ENCODE measurements at regions not wholly inside any gene's neighbourhood (a gene's known extent, or its start where the extent isn't known, plus 50 kb on each side); places are given as distances from the start of the nearest gene placed in this dataset.

DNA sequence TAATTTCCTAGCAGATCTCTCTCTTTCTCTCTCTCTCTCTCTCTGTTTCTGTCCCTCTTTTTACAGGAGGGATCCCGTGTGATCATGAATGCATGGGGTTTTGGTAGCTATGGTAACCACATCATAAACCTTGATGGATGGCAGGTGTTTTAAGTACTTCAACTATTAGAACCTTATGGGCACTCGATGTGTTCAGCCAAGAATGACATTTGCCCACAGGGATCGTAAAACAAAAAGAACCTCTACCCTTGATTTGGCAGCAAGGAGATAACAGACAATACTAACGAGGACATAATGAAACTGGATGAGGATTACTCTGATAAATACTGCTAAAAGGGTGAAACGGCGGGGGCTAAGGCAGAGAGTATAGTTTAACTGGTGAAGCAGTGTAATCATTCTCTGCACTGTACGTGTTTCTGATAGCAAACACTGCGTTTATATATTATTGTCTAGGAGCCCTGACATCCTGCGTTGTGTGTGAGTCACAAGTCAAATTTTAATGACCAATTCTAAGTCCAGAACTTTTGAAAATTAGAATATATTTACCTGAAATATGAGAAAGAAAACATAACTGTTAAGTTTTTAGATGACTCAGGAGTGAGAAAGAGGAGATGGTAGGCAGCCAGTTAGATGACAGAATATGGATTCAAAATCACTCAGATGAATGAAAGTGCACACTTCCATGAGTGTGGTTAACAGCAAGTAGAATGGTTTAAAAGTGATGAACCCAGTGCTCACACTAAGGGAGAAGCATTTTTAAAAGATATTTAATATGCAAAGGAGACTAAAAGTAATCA lies 80.3 kb downstream of the OTOL1 start:
- H3K36me3 Mint-ChIP-seq (ENCODE audit: insufficient read depth in 2 of 2): no peaks in the 10 kb centered on the region
- no peaks in the 10 kb centered on the region for H3K27me3 Mint-ChIP-seq (ENCODE audit: low read depth)
- no peak overlapping the region for H3K27ac Mint-ChIP-seq
- H3K9me3 Mint-ChIP-seq: no peaks in the 10 kb centered on the region
- ATAC-seq (replicated peaks in 1 of 2) (no peak), DNase-seq (no peak)
- H3K4me1 Mint-ChIP-seq (ENCODE audit: low read depth): no peaks in the 10 kb centered on the region
- no peak overlapping the region for H3K4me3 Mint-ChIP-seq

DNA sequence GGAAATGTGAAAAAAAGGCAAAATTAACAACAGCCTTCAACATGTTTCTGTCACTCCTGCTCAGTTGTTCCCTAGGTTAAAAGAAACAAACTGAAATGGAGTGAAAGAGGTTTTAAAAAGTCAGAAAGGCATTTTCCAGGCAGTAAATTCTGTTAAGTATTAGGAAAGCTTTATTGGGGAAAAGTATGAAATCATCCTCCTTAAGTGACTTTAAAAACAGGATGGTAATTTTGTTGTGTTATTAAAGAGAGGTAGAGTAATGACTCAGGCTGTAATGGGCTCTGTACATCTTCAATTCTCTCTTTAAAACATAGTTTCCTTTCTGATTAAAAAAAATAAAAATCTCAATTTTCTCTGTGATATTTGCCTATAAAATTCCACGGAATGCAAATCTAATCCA lies 81.1 kb downstream of the OTOL1 start:
- no peak overlapping the region for H3K27ac Mint-ChIP-seq
- H3K4me1 Mint-ChIP-seq (ENCODE audit: low read depth): no peaks in the 10 kb centered on the region
- DNase-seq (no peak), ATAC-seq (replicated peaks in 1 of 2) (no peak)
- H3K4me3 Mint-ChIP-seq: no peak overlapping the region
- H3K36me3 Mint-ChIP-seq (ENCODE audit: insufficient read depth in 2 of 2): no peaks in the 10 kb centered on the region
- H3K9me3 Mint-ChIP-seq: no peaks in the 10 kb centered on the region
- H3K27me3 Mint-ChIP-seq (ENCODE audit: low read depth): no peaks in the 10 kb centered on the region

DNA sequence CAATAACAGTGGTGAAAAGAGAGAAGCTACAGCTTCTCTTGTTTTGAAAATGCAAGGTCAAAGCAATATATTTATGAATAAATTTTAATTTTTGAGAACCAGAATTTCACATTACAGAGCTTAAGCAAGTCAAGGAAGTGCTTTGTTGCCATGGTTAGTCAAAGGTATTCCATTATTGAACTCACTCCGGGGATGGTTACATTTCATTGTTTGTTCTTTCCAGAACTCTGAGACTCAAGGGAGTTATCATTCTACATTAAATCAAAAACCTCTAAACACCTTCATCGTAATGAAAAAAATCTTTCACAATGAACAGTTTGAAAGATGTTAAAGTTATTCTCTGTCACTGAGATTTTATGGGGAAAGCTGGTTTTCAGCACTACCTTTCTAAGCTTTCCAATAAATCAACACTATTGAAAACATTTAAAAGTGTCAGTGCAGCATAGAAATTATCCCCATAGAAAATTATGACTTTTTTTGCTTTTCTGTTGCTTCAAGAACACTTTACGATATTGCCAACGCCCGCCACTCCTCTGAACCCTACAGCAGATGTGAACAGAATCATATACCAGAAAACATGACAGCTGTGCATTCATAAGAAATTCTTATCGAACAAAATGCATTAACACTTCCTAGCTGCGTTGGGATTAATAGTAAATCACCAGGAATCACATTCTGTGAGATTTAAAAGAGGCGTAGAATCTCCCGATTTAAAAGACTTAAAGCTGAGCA lies 83.0 kb downstream of the OTOL1 start:
- H3K9me3 Mint-ChIP-seq: no peaks in the 10 kb centered on the region
- H3K4me1 Mint-ChIP-seq (ENCODE audit: low read depth): no peaks in the 10 kb centered on the region
- no peak for ATAC-seq (replicated peaks in 1 of 2)
- H3K27ac Mint-ChIP-seq: no peak overlapping the region
- H3K4me3 Mint-ChIP-seq: no peak overlapping the region
- H3K27me3 Mint-ChIP-seq (ENCODE audit: low read depth): no peaks in the 10 kb centered on the region
- no peak for DNase-seq
- H3K36me3 Mint-ChIP-seq (ENCODE audit: insufficient read depth in 2 of 2): no peaks in the 10 kb centered on the region

DNA sequence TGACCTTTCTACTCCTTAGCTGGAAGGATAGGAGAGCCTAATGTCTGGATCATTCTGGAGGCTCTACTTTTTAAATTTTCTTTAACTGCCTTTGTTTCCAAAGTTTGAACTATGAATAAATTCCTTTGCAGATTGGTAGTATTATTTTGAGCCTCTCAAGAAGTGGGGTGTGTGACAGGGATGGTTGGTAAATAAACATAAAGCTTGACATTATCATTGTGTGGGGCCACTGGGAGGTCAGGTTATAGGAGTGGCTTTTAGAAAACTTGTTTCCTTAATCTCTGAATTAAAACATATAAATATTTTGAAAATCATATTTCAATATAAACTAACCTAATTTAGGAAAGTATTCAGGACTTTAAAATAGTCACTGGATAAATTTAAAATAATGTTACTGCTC lies 89.3 kb downstream of the OTOL1 start:
- peaks cover 0 to 3% of the 10 kb centered on the region in 2 donors for H3K9me3 Mint-ChIP-seq
- DNase-seq: no peak
- ATAC-seq (replicated peaks in 1 of 2): no peak
- no peak overlapping the region for H3K4me3 Mint-ChIP-seq
- H3K4me1 Mint-ChIP-seq (ENCODE audit: low read depth): no peaks in the 10 kb centered on the region
- H3K27me3 Mint-ChIP-seq (ENCODE audit: low read depth): no peaks in the 10 kb centered on the region
- no peak overlapping the region for H3K27ac Mint-ChIP-seq
- no peaks in the 10 kb centered on the region for H3K36me3 Mint-ChIP-seq (ENCODE audit: insufficient read depth in 2 of 2)

DNA sequence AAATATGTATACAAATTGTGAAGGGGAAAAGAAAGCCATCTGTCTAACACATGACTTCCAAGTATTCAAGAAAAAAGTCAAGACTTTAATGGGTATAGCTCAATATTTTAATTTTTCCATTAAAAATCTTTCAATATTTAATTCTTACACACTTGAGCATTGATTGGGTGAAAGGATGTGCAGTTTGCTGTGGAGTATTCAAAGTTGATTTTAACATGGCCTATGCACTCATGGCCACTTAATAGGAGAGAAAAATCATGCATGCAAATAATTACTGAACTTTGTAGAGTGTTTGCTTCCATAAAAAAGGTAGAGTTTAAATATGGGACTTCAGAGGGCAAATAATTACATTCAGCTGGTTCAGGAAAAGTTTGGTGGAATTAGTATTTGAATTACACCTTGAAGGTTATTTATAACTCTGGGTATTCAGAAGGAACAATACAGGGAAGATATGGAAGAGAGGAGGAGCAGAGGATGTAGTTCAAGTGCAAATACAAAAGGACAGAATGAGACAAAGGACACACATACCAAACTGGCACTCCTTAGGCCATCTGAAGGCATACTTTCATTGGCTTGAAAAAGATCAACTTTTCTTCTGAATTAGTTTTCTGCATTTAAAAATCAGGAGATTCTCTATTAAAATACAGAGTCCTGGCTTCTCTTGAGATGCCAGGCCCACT lies 90.1 kb downstream of the OTOL1 start:
- no peaks in the 10 kb centered on the region for H3K27me3 Mint-ChIP-seq (ENCODE audit: low read depth)
- H3K27ac Mint-ChIP-seq: no peak overlapping the region
- H3K36me3 Mint-ChIP-seq (ENCODE audit: insufficient read depth in 2 of 2): no peaks in the 10 kb centered on the region
- ATAC-seq (replicated peaks in 1 of 2) (no peak), DNase-seq (no peak)
- no peaks in the 10 kb centered on the region for H3K4me1 Mint-ChIP-seq (ENCODE audit: low read depth)
- H3K4me3 Mint-ChIP-seq: no peak overlapping the region
- H3K9me3 Mint-ChIP-seq: peaks cover 7 to 10% of the 10 kb centered on the region in 2 donors

DNA sequence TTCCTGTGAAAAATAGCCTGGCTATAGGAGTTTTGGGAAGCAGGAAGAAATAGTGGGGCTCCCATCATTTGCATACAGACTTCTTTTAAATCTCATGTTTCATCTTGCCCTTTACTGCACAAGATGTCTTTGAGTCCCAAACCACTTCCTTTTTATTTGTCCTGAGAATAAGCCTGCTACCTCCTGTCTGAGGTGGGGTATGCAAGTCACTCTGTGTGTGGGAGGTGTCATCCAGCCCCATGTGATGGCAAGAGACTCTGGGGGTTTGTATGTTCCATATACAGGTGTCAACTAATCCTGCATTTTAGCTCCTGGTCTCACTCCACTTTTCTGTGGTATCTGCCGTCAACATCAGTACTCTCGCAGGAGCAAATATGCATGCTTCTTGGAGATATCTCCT lies 102.0 kb downstream of the OTOL1 start:
- ATAC-seq (replicated peaks in 1 of 2): no peak
- Mint-ChIP-seq H3K36me3 (ENCODE audit: insufficient read depth in 2 of 2) (no peaks in the 10 kb centered on the region), H3K27ac (no peak overlapping the region), H3K9me3 (no peaks in the 10 kb centered on the region), H3K27me3 (ENCODE audit: low read depth) (no peaks in the 10 kb centered on the region), H3K4me1 (ENCODE audit: low read depth) (no peaks in the 10 kb centered on the region), H3K4me3 (no peak overlapping the region)
- no peak for DNase-seq

DNA sequence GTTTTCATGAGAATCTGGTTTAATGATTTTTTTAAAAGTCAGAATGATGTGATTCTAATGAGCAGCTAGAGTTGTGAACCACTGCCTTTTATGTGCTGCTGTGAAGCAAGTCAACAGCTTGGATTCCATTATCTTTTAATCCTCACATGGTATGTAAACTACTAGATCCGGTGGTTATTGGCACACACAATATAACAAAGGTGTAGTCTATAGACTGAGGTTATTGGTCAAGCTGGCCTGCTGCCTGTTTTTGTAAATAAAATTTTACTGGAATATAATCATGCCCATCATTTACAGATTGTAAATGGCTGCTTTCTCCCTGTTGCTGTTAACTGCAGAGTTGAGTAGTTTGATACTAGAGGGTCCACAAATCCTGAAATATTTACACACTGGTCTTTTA lies 103.1 kb downstream of the OTOL1 start:
- H3K9me3 Mint-ChIP-seq: no peaks in the 10 kb centered on the region
- H3K36me3 Mint-ChIP-seq (ENCODE audit: insufficient read depth in 2 of 2): no peaks in the 10 kb centered on the region
- DNase-seq: no peak
- no peaks in the 10 kb centered on the region for H3K27me3 Mint-ChIP-seq (ENCODE audit: low read depth)
- H3K4me3 Mint-ChIP-seq: no peak overlapping the region
- H3K4me1 Mint-ChIP-seq (ENCODE audit: low read depth): no peaks in the 10 kb centered on the region
- ATAC-seq (replicated peaks in 1 of 2): no peak
- H3K27ac Mint-ChIP-seq: no peak overlapping the region

DNA sequence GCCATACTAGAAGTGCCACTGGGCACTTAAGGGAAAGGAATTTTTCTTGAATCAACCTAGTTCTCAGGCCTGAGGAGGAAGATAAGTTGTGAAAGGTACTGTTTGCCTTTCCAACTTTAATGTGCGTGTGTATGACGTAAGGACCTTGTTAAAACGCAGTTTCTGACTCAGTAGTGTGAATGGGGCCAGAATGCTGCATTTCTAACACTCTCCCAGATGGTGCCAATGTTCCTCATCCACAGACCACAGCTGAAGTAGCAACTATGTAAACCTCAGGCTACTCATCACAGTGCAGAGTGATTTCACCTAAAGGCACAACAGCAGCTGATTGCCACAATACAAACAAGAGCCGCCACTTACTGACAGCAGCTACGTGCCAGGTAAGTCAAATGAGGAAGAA lies 103.6 kb downstream of the OTOL1 start:
- DNase-seq (no peak), ATAC-seq (replicated peaks in 1 of 2) (no peak)
- Mint-ChIP-seq H3K4me1 (ENCODE audit: low read depth) (no peaks in the 10 kb centered on the region), H3K36me3 (ENCODE audit: insufficient read depth in 2 of 2) (no peaks in the 10 kb centered on the region), H3K27me3 (ENCODE audit: low read depth) (no peaks in the 10 kb centered on the region), H3K9me3 (no peaks in the 10 kb centered on the region), H3K27ac (no peak overlapping the region), H3K4me3 (no peak overlapping the region)

DNA sequence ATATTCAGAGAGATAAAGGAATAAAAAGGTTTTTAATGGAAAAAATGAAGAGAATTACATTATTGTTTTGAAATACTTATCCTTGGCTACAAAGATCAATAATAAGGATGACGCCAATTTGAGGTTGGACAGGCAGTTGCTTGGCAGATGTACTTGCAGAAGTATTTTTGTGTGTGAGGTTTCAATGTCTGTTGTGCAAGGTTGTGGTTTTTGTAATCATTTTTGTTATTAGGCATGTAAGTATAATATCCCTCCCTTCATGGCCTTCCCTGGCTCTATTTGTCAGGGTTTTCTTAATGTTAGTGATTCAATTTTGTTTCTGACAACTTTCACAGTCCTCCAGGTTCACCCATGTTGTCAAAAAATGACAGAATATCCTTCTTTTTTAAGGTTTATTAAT lies 105.9 kb downstream of the OTOL1 start:
- no peaks in the 10 kb centered on the region for H3K4me1 Mint-ChIP-seq (ENCODE audit: low read depth)
- DNase-seq (no peak), ATAC-seq (replicated peaks in 1 of 2) (no peak)
- no peak overlapping the region for H3K4me3 Mint-ChIP-seq
- no peaks in the 10 kb centered on the region for H3K27me3 Mint-ChIP-seq (ENCODE audit: low read depth)
- no peak overlapping the region for H3K27ac Mint-ChIP-seq
- H3K9me3 Mint-ChIP-seq: no peaks in the 10 kb centered on the region
- H3K36me3 Mint-ChIP-seq (ENCODE audit: insufficient read depth in 2 of 2): no peaks in the 10 kb centered on the region

DNA sequence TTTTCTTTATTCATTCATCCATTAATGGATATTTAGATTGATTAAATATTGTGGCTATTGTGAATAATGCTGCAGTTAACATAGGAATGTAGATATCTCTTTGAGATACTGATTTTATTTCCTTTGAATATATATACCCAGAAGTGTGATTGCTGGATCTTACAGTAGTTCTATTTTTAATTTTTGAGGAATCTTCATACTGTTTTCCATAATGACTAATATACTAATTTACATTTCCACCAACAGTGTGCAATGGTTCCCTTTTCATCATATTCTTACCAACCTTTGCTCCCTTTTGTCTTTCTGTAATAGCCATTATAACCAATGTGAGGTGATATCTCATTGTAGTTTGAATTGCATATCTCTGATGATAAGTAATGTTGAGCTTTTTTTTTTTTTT lies 106.3 kb downstream of the OTOL1 start:
- Mint-ChIP-seq H3K4me1 (ENCODE audit: low read depth) (no peaks in the 10 kb centered on the region), H3K4me3 (no peak overlapping the region), H3K36me3 (ENCODE audit: insufficient read depth in 2 of 2) (no peaks in the 10 kb centered on the region), H3K27ac (no peak overlapping the region), H3K9me3 (no peaks in the 10 kb centered on the region), H3K27me3 (ENCODE audit: low read depth) (no peaks in the 10 kb centered on the region)
- ATAC-seq (replicated peaks in 1 of 2) (no peak), DNase-seq (no peak)

DNA sequence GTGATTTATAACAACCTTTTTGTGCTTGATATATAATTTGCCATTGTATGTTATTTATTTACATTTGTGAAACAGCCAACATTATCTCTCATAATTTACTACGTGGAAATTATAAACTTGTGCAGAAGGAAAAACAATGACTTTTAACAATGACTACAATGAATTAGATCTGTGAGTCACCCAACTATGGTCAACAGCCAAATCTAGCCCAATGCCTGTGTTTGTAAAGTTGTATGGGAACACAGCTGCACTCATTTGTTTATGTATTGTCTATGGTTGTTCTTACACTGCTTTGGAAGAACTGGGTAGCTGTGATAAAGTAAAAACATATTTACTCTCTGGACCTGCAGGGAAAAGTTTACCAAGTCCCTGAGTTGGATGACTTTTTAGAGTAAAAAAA lies 110.4 kb downstream of the OTOL1 start:
- Mint-ChIP-seq H3K9me3 (peaks cover 3 to 6% of the 10 kb centered on the region in 2 donors), H3K4me1 (ENCODE audit: low read depth) (no peaks in the 10 kb centered on the region), H3K36me3 (ENCODE audit: insufficient read depth in 2 of 2) (no peaks in the 10 kb centered on the region), H3K27ac (no peak overlapping the region), H3K27me3 (ENCODE audit: low read depth) (no peaks in the 10 kb centered on the region), H3K4me3 (no peak overlapping the region)
- ATAC-seq (replicated peaks in 1 of 2) (no peak), DNase-seq (no peak)

DNA sequence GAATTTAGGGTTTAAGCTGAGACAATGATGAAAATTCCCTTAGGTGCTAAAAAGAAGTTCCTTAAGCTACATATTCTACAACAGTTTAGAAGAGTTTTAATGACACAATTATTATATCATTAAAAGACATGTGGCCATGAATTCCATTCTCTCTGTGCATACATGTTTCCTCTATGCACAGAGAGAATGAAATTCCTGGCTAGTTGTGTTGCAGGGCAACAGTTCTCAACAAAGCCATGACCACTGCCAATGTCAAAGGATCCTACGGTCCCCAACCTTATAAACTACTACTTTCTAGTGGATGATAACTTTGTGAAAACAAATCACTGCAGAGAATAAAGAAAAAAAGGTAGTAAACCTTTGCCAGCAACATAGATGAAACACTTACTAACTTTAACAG lies 122.7 kb downstream of the OTOL1 start:
- Mint-ChIP-seq H3K4me1 (ENCODE audit: low read depth) (no peaks in the 10 kb centered on the region), H3K9me3 (no peaks in the 10 kb centered on the region), H3K36me3 (ENCODE audit: insufficient read depth in 2 of 2) (no peaks in the 10 kb centered on the region), H3K27ac (no peak overlapping the region), H3K27me3 (ENCODE audit: low read depth) (no peaks in the 10 kb centered on the region), H3K4me3 (no peak overlapping the region)
- ATAC-seq (replicated peaks in 1 of 2) (no peak), DNase-seq (no peak)

DNA sequence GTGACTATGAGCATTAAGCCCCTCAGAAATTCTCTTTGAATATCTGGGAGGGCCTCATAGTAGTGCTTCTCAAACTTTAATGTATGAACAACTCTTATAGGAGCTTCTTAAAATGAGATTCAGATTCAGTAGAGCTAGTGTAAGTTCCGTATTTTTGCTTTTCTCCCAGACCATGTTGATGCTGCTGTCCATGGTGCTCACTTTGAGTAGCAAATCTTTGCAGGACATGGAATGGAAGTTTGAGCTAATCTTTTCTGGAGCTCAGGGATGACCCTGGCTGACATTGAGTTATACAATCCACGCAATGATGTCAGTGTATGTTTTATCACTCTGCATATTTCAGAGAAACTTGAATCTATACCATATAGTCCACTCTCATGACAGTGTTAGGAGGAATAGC lies 134.2 kb downstream of the OTOL1 start:
- H3K36me3 Mint-ChIP-seq (ENCODE audit: insufficient read depth in 2 of 2): no peaks in the 10 kb centered on the region
- DNase-seq: no peak
- H3K27me3 Mint-ChIP-seq (ENCODE audit: low read depth): no peaks in the 10 kb centered on the region
- H3K4me1 Mint-ChIP-seq (ENCODE audit: low read depth): no peaks in the 10 kb centered on the region
- ATAC-seq (replicated peaks in 1 of 2): no peak
- no peak overlapping the region for H3K27ac Mint-ChIP-seq
- no peak overlapping the region for H3K4me3 Mint-ChIP-seq
- peaks cover 0 to 5% of the 10 kb centered on the region in 2 donors for H3K9me3 Mint-ChIP-seq

Measured in activated T-cell treated with anti-CD3 and anti-CD28 coated beads, Interleukin-2, amount 50 U/mL, for 72 hours (primary cell).